ENCODE measurements at regions not wholly inside any gene's neighbourhood (a gene's known extent, or its start where the extent isn't known, plus 50 kb on each side); places are given as distances from the start of the nearest gene placed in this dataset.

DNA sequence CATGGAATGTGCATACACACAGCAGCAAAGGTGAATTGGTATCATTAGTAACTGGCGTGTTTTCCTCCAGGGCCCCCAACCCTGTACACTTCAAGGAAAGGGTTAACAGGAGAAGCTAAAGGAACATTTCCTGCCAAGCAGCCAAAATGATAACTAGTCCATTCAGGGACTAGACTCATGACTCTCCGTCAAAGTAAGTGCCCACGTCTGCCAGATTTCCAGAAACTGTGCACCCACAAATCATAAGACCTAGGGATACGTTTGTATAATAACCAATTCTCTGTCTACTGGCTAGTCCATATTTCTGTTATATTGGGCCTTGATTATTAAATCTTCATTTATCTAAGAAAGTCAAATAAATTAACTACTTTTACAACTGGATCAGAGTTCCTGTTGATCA is 76.0 kb upstream of the NHSL1 start:
- TF ChIP-seq, protein P1, sequence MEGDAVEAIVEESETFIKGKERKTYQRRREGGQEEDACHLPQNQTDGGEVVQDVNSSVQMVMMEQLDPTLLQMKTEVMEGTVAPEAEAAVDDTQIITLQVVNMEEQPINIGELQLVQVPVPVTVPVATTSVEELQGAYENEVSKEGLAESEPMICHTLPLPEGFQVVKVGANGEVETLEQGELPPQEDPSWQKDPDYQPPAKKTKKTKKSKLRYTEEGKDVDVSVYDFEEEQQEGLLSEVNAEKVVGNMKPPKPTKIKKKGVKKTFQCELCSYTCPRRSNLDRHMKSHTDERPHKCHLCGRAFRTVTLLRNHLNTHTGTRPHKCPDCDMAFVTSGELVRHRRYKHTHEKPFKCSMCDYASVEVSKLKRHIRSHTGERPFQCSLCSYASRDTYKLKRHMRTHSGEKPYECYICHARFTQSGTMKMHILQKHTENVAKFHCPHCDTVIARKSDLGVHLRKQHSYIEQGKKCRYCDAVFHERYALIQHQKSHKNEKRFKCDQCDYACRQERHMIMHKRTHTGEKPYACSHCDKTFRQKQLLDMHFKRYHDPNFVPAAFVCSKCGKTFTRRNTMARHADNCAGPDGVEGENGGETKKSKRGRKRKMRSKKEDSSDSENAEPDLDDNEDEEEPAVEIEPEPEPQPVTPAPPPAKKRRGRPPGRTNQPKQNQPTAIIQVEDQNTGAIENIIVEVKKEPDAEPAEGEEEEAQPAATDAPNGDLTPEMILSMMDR (conservative IDR thresholded peaks at IDR 0.05; ENCODE audit: low read depth, low read length): no peak
- no peak overlapping the region for H3K4me3 ChIP-seq (ENCODE audit: low read depth, low read length)
- DNase-seq (ENCODE audit: low read depth): no peak

DNA sequence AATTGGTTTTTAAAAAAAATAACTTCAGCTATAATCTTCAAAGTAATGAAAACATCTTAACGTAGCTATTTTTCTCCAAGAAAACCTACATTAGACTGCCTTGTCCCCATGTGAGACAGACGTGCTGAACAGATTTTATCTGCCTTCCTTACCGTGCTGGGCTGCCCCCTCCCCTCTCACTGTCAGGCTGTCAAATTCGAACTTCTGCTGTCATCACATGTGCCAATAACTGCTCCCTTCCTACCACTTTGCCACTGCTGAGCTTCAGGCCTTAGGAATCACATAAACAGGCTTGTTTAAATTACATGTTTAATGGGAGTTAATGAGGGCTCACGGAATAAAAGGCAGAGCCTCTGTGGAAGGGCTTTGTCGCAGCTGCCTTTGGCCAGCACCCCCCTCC is 77.0 kb upstream of the NHSL1 start:
- TF ChIP-seq, protein P1 (conservative IDR thresholded peaks at IDR 0.05; ENCODE audit: low read depth, low read length): no peak
- H3K4me3 ChIP-seq (ENCODE audit: low read depth, low read length): no peak overlapping the region
- DNase-seq (ENCODE audit: low read depth): no peak

DNA sequence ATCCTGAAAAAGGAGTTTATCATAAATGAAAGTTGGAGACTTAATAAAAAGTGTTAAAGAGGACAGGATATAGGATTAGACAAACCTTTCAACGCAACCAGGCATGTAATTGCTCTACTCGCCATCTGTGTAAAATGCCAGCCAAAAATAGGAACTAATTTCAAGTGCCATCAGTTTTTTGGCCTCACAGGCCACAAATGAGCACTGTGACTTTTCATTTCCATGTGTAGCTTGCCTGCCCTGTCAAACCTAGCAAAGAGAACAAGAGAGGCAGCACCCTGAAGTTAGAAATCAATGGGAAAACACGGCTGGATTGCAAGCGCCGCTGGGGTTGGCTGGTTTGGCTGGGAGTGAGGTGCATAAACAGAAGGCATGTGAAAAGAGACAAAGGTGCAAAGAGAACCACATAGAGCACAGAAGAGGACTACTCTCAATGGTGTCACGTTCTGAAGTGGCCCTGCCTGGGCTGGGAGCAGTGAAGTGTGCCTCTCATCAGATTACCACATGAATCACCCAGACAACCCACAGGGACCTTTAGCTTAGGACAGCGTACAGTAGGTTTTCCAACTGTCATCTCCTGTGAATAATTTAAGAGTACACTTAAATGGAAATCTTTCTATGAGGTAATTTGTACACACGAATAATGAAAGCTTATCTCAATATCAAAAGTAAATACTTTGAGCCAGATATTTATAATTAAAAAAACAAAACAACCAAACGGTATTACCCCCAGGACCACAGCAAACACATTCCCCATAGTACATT is 78.0 kb upstream of the NHSL1 start:
- no peak for DNase-seq (ENCODE audit: low read depth)
- TF ChIP-seq, protein P1 (conservative IDR thresholded peaks at IDR 0.05; ENCODE audit: low read depth, low read length): no peak
- no peak overlapping the region for H3K4me3 ChIP-seq (ENCODE audit: low read depth, low read length)

DNA sequence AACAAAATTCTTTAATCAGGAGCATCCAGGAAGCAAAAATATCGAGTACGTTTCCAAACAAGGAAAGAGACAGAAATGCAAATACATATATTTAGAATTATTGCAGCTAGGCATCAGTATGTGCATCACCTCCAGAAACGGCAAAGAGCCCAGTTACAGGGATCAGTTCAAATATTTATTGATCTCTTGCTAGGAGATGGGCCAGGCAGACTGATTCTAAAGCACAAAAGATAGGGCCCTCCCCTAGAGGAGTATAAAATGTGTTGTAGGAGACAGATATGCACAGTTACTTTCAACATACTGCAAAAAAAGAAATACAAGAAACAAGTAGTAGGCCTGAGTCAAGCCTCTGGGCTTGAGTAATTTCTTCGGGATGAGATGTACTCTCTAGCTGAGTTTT is 80.7 kb upstream of the NHSL1 start:
- DNase-seq (ENCODE audit: low read depth): no peak
- TF ChIP-seq, protein P1 (conservative IDR thresholded peaks at IDR 0.05; ENCODE audit: low read depth, low read length): no peak
- H3K4me3 ChIP-seq (ENCODE audit: low read depth, low read length): no peak overlapping the region

DNA sequence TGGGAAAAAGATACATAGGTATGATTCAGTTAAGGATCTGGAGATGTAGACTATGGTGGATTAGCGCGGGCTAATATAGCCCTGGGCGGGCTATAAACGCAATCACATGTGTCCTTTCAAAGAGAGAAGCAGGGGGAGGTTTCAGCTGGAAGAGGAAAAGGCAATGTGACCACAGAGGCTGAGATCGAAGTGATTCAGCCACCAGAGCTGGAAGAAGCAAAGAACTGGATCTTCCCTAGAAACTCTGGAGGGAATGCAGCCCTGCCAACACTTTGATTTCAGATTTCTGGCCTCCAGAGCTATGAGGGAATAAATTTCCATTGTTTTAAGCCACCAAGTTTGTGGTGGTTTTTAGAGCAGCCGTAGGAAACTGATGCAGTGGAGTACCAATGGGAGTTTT is 81.5 kb upstream of the NHSL1 start:
- no peak overlapping the region for H3K4me3 ChIP-seq (ENCODE audit: low read depth, low read length)
- DNase-seq (ENCODE audit: low read depth): no peak
- TF ChIP-seq, protein P1 (conservative IDR thresholded peaks at IDR 0.05; ENCODE audit: low read depth, low read length): no peak

DNA sequence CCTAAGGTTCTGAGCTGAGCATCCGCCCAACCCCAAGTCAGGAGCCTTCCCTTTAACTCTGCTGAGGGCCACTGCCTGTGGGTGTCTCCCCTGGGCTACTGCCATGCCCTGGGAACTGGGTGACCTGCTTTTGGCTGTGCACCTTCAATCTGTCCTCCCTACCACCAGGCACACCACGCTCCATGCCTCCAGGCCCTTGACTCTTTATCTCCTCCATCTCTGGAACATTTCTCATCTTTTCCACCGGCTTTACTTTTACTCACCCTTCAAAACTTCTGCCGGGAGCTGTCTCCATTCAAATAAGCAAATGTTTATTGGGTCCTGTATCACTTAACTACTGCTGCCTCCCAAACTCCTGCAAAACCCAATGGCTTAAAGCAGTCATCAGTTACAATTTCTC is 83.3 kb upstream of the NHSL1 start:
- no peak for DNase-seq (ENCODE audit: low read depth)
- TF ChIP-seq, protein P1 (conservative IDR thresholded peaks at IDR 0.05; ENCODE audit: low read depth, low read length): no peak
- H3K4me3 ChIP-seq (ENCODE audit: low read depth, low read length): no peak overlapping the region

DNA sequence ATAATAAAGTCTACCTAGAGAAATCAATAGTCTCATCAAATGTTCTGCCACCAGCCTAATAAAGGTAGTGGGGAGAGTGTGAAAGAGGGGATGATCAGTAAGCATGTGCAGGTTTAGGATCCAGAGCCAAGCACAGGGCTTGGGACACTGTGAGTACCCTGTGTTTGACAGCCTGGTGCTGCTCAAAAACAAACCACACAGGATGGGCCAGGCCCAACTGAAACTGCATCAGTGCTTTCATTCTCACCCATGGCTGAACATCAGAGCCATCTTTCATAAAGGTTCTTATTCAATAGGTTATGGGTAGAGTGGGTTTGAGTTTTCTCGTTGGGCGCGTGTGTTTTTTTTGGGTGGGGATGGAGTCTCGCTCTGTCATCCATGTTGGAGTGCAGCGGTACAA is 87.3 kb upstream of the NHSL1 start:
- no peak overlapping the region for H3K4me3 ChIP-seq (ENCODE audit: low read depth, low read length)
- TF ChIP-seq, protein P1 (conservative IDR thresholded peaks at IDR 0.05; ENCODE audit: low read depth, low read length): no peak
- no peak for DNase-seq (ENCODE audit: low read depth)

Data from choroid plexus epithelial cell (primary cell).